ENCODE measurements at regions not wholly inside any gene's neighbourhood (a gene's known extent, or its start where the extent isn't known, plus 50 kb on each side); places are given as distances from the start of the nearest gene placed in this dataset.

DNA sequence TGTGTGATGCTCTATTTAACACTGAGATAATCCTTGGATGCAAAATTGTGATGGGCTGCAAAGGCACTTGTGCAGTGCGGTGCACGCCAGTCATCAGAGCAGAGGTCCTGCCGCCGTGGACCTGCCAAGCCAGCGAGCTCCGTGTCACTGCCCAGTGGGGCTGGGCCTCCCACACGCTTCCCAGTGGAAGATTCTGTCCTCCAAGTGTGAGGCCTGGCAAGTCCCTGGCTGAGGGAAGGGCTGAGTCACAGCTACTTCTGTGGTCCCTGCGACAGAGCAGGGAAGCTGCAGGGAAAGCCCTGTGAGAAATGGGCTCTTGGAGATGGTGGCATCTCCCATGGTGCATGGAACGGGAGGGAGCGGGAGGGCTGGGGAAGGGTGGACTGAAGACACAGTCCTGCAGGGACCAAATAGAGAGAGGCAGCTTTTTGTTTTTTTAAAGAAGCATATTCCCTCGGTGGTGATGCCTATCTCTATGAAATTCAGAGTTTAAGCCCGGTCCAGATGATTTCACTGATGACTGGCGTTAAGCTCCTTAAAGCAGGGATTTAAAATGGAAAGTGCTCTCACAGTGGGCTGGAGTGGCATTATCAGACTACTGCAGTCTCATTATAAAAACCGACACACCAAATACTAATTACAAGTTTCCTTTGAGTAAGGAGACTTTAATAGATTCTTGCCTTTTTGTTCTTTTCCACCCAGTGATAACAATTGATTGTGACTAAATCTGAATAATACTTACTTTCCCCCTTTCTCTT, 413.7 kb downstream of the QKI start:
- TF ChIP-seq, protein P1, sequence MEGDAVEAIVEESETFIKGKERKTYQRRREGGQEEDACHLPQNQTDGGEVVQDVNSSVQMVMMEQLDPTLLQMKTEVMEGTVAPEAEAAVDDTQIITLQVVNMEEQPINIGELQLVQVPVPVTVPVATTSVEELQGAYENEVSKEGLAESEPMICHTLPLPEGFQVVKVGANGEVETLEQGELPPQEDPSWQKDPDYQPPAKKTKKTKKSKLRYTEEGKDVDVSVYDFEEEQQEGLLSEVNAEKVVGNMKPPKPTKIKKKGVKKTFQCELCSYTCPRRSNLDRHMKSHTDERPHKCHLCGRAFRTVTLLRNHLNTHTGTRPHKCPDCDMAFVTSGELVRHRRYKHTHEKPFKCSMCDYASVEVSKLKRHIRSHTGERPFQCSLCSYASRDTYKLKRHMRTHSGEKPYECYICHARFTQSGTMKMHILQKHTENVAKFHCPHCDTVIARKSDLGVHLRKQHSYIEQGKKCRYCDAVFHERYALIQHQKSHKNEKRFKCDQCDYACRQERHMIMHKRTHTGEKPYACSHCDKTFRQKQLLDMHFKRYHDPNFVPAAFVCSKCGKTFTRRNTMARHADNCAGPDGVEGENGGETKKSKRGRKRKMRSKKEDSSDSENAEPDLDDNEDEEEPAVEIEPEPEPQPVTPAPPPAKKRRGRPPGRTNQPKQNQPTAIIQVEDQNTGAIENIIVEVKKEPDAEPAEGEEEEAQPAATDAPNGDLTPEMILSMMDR (IDR thresholded peaks at IDR 0.05) = no peak
- TF ChIP-seq POLR2A (IDR thresholded peaks at IDR 0.05) (no peak), EP300 (IDR thresholded peaks at IDR 0.05) (no peak)

Data from tibial nerve (tissue), 4 donors.